Calu3 (cell line): ENCODE measurements at regions not wholly inside any gene's neighbourhood (a gene's known extent, or its start where the extent isn't known, plus 50 kb on each side); places are given as distances from the start of the nearest gene placed in this dataset.

Experiments
- BruUV-seq: library from RNA; stranded (reverse); fragments of 400-500 nt; replicated peaks from 2 replicates; lab custom pipeline; 2021; lab: Mats Ljungman, UMichigan
- CTCF ChIA-PET: fragments of 300-600 bp; sonication (Branson Sonifier 250); formaldehyde crosslinking; loops from one replicate; lab custom pipeline; 2022; ENCODE audit warnings: antibody characterized with exemption; lab: Charles Lee
- DNase-seq: peaks from one replicate; pipeline ENCODE4 v3.0.0; 2022
- H3K27ac Mint-ChIP-seq: one replicate; pipeline ENCODE4 v1.8.0; 2022; ENCODE audit warnings: mixed read lengths; ENCODE audit not compliant: unreplicated experiment
- H3K27me3 Mint-ChIP-seq: one replicate; pipeline ENCODE4 v1.8.0; 2022; ENCODE audit warnings: mixed read lengths; ENCODE audit not compliant: unreplicated experiment
- H3K36me3 Mint-ChIP-seq: one replicate; pipeline ENCODE4 v1.8.0; 2022; ENCODE audit warnings: mild to moderate bottlenecking, moderate library complexity, mixed read lengths; ENCODE audit not compliant: insufficient read depth, unreplicated experiment
- H3K4me1 Mint-ChIP-seq: one replicate; pipeline ENCODE4 v1.8.0; 2022; ENCODE audit warnings: mild to moderate bottlenecking, low read depth, mixed read lengths; ENCODE audit not compliant: unreplicated experiment
- H3K4me3 Mint-ChIP-seq: one replicate; pipeline ENCODE4 v1.8.0; 2022; ENCODE audit warnings: mild to moderate bottlenecking, low read depth, moderate library complexity, mixed read lengths; ENCODE audit not compliant: unreplicated experiment
- H3K9me3 Mint-ChIP-seq: one replicate; pipeline ENCODE4 v1.8.0; 2022; ENCODE audit warnings: low read depth, mixed read lengths; ENCODE audit not compliant: unreplicated experiment
- CTCF ChIP-seq: fragments of 200-600 bp; IDR thresholded peaks from one replicate; pipeline ENCODE4 v1.8.0; 2022; ENCODE audit warnings: antibody characterized with exemption; ENCODE audit not compliant: unreplicated experiment
- intact Hi-C: fragments of 100-400 bp; cut with micrococcal nuclease; formaldehyde crosslinking; loops from one replicate; pipeline ENCODE4 v1.10.0; 2022; ENCODE audit not compliant: unreplicated experiment

DNA sequence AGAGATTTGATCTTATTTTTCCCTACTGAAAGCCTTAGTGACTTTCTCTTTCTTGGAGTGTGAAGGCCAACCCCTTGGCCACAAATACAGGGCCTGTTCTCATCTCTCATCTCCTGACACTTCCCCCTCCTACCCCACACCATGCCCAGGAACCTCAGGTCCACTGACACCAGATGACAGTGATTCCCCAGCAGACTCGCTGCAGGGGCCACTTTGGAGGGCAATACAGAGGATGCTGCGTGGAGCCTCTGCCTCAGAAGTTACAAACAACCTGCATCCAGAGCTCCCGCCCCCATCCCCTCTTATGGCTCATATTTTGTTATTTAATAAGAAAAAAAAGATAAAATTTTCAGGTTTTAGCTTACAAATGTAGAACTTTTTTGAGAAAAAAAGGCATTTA is 70.1 kb upstream of the LGALSL start:
- DNase-seq = no peak
- intact Hi-C loops = no loop called here
- Mint-ChIP-seq H3K27me3 (peaks cover 23% of the 10 kb centered on the region), H3K36me3 (no peaks in the 10 kb centered on the region), H3K4me3 (no peak overlapping the region), H3K9me3 (peaks cover 3% of the 10 kb centered on the region), H3K4me1 (no peaks in the 10 kb centered on the region), H3K27ac (no peak overlapping the region)
- CTCF ChIA-PET = no interaction called here
- TF ChIP-seq CTCF = no peak
- BruUV-seq = no TSS peak

DNA sequence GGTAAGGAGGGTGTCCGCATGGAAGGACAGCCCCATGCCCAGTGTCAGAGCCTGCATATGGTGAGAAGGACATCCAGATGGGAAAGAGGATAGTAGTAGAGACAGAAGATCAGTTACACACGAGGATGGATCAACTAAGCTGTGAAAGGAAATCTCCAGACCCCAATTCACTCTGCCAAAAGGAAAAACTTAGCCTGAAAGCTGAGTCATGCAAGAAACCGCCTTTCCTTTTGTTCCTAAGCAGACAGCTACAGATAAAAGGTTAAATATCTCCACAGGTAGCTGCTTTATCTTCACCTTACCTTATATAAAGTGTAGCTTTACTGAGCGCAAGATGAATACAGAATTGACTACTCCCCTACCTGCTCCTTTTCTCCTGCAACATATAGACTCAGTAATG is 67.3 kb upstream of the LGALSL start:
- H3K27ac Mint-ChIP-seq = no peak overlapping the region
- no peaks in the 10 kb centered on the region for H3K4me1 Mint-ChIP-seq
- no peaks in the 10 kb centered on the region for H3K36me3 Mint-ChIP-seq
- CTCF ChIA-PET = interaction anchor here (0.6 kb wide), 1 partner anchor 56 kb away, joined by 3 read pairs; no protein-coding TSS in a partner anchor
- no peak for DNase-seq
- H3K4me3 Mint-ChIP-seq = no peak overlapping the region
- H3K27me3 Mint-ChIP-seq = no peaks in the 10 kb centered on the region
- H3K9me3 Mint-ChIP-seq = peaks cover 3% of the 10 kb centered on the region
- BruUV-seq = no TSS peak
- TF ChIP-seq CTCF = no peak
- intact Hi-C loops = no loop called here

GRCh38 chr2:64390586-64390985 is 63.4 kb upstream of the LGALSL start:
- H3K27me3 Mint-ChIP-seq = no peaks in the 10 kb centered on the region
- H3K4me3 Mint-ChIP-seq = no peak overlapping the region
- H3K9me3 Mint-ChIP-seq = peaks cover 3% of the 10 kb centered on the region
- no peak overlapping the region for H3K27ac Mint-ChIP-seq
- no peaks in the 10 kb centered on the region for H3K4me1 Mint-ChIP-seq
- no peak for TF ChIP-seq CTCF
- CTCF ChIA-PET = interaction anchor here (0.7 kb wide), 2 partner anchors 84 to 188 kb away, joined by 3 to 5 read pairs; no protein-coding TSS in a partner anchor
- no peaks in the 10 kb centered on the region for H3K36me3 Mint-ChIP-seq
- BruUV-seq = no TSS peak
- DNase-seq = no peak
- intact Hi-C loops = no loop called here

DNA sequence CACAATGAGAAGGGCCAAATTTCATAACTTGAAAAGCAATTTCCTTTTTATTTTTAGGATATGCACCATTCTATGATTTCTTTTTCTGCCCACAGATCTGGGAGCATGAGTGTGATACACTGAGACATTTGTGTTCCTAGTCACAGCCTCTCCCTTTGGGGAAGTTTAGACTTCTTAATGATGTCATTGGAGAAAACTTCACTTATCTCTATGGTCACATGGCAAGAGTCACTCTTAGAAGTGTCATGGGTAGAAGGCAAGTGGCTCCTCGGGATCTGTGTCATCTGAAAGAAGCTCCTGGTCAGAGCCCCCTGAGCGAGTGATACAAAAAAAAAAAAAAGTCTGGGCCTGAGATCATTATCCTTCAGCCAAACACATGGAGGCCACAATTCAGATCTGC is 62.5 kb upstream of the LGALSL start:
- Mint-ChIP-seq H3K27me3 (no peaks in the 10 kb centered on the region), H3K27ac (no peak overlapping the region), H3K4me1 (no peaks in the 10 kb centered on the region), H3K4me3 (no peak overlapping the region), H3K9me3 (peaks cover 3% of the 10 kb centered on the region), H3K36me3 (no peaks in the 10 kb centered on the region)
- no peak for TF ChIP-seq CTCF
- CTCF ChIA-PET = interaction anchor here (0.7 kb wide), 1 partner anchor 189 kb away, joined by 3 read pairs; no protein-coding TSS in a partner anchor
- BruUV-seq = no TSS peak
- intact Hi-C loops = no loop called here
- no peak for DNase-seq
